HEK293 (cell line): ENCODE measurements at regions not wholly inside any gene's neighbourhood (a gene's known extent, or its start where the extent isn't known, plus 50 kb on each side); places are given as distances from the start of the nearest gene placed in this dataset.

Experiments used
- GLI2 ChIP-seq: fragments of 450-650 bp; formaldehyde crosslinking; IDR thresholded peaks from 2 replicates; pipeline ENCODE4; 2017; ENCODE audit warnings: missing biosample characterization, missing genetic modification characterization, low read depth, borderline replicate concordance
- YY1 ChIP-seq: fragments of 450-650 bp; formaldehyde crosslinking; IDR thresholded peaks from 2 replicates; pipeline ENCODE4 v1.5.1; 2018; ENCODE audit warnings: missing biosample characterization, missing genetic modification characterization
- TF ChIP-seq, protein P1 (sequence below): fragments of 450-650 bp; formaldehyde crosslinking; IDR thresholded peaks from 2 replicates; pipeline ENCODE4 v1.5.1; 2017; ENCODE audit warnings: missing biosample characterization, missing genetic modification characterization
- TF ChIP-seq, protein P2 (sequence below): fragments of 450-650 bp; formaldehyde crosslinking; IDR thresholded peaks from 2 replicates; pipeline ENCODE4 v1.5.1; 2016; ENCODE audit warnings: missing biosample characterization, missing genetic modification characterization
- TF ChIP-seq, protein P3 (sequence below): fragments of 450-650 bp; formaldehyde crosslinking; IDR thresholded peaks from 2 replicates; pipeline ENCODE4 v1.5.1; 2016; ENCODE audit warnings: missing biosample characterization, missing genetic modification characterization

DNA sequence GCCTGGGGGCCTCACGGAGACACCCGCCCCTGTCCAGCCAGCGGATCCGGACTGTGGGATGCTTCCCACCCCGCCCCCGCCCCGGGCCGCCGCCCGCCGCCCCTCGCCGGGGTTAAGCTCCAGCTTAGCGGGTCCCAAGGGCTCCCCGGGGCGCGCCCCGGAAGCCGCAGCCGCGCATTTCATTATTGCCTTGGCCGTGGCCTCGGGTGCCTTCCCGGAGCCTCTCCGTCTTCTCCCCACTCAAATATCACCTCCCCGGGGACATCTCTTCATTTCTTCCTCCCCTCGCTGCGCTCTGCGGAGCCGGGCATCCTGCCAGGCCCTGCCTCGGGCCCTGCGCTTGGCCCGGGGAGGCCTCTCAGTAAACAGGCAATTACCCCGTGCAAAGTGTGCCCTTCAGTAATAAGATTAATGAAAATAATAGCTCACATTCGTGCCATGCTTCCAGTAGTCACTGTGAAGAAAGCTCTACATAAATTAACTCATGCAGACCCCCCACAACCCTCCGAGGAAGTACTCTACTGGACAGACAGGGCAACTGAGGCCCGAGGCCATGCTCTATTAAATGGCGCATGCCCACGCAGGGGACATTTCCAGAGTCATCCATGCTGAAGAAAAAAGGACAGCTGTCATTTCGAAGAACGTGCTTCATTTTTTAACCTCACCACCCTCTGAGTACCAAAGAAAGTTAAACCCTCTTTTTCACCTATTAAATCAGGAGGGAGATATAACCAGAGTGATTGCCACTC is 49.9 kb upstream of the LAPTM5 start:
- TF ChIP-seq, protein P1, sequence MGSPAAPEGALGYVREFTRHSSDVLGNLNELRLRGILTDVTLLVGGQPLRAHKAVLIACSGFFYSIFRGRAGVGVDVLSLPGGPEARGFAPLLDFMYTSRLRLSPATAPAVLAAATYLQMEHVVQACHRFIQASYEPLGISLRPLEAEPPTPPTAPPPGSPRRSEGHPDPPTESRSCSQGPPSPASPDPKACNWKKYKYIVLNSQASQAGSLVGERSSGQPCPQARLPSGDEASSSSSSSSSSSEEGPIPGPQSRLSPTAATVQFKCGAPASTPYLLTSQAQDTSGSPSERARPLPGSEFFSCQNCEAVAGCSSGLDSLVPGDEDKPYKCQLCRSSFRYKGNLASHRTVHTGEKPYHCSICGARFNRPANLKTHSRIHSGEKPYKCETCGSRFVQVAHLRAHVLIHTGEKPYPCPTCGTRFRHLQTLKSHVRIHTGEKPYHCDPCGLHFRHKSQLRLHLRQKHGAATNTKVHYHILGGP (tag by site-specific recombination) = no peak
- TF ChIP-seq YY1 (peak; percentile 64), GLI2 (tag by site-specific recombination) (peak; percentile 26; the same call in 1 of the 2 replicates)
- TF ChIP-seq, protein P2, sequence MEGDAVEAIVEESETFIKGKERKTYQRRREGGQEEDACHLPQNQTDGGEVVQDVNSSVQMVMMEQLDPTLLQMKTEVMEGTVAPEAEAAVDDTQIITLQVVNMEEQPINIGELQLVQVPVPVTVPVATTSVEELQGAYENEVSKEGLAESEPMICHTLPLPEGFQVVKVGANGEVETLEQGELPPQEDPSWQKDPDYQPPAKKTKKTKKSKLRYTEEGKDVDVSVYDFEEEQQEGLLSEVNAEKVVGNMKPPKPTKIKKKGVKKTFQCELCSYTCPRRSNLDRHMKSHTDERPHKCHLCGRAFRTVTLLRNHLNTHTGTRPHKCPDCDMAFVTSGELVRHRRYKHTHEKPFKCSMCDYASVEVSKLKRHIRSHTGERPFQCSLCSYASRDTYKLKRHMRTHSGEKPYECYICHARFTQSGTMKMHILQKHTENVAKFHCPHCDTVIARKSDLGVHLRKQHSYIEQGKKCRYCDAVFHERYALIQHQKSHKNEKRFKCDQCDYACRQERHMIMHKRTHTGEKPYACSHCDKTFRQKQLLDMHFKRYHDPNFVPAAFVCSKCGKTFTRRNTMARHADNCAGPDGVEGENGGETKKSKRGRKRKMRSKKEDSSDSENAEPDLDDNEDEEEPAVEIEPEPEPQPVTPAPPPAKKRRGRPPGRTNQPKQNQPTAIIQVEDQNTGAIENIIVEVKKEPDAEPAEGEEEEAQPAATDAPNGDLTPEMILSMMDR (tag by site-specific recombination) = no peak
- TF ChIP-seq, protein P3, sequence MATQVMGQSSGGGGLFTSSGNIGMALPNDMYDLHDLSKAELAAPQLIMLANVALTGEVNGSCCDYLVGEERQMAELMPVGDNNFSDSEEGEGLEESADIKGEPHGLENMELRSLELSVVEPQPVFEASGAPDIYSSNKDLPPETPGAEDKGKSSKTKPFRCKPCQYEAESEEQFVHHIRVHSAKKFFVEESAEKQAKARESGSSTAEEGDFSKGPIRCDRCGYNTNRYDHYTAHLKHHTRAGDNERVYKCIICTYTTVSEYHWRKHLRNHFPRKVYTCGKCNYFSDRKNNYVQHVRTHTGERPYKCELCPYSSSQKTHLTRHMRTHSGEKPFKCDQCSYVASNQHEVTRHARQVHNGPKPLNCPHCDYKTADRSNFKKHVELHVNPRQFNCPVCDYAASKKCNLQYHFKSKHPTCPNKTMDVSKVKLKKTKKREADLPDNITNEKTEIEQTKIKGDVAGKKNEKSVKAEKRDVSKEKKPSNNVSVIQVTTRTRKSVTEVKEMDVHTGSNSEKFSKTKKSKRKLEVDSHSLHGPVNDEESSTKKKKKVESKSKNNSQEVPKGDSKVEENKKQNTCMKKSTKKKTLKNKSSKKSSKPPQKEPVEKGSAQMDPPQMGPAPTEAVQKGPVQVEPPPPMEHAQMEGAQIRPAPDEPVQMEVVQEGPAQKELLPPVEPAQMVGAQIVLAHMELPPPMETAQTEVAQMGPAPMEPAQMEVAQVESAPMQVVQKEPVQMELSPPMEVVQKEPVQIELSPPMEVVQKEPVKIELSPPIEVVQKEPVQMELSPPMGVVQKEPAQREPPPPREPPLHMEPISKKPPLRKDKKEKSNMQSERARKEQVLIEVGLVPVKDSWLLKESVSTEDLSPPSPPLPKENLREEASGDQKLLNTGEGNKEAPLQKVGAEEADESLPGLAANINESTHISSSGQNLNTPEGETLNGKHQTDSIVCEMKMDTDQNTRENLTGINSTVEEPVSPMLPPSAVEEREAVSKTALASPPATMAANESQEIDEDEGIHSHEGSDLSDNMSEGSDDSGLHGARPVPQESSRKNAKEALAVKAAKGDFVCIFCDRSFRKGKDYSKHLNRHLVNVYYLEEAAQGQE (tag by site-specific recombination) = no peak
